Lower leg skin (tissue), 4 donors: ENCODE measurements at regions not wholly inside any gene's neighbourhood (a gene's known extent, or its start where the extent isn't known, plus 50 kb on each side); places are given as distances from the start of the nearest gene placed in this dataset.

Experiments used
- DNase-seq, 2 donors: peaks; one replicate each; pipeline ENCODE4 v3.0.0-alpha.2; 2019; ENCODE audit warnings: low spot score in 2 of 2
- H3K4me3 ChIP-seq: fragments of 200-600 bp; sonication (generic); 2 replicates; pipeline ENCODE4 v1.5.1; 2017; ENCODE audit warnings: mild to moderate bottlenecking, low read depth; ENCODE audit not compliant: poor library complexity, severe bottlenecking
- POLR2A ChIP-seq, 2 donors: fragments of 450-650 bp; IDR thresholded peaks; one replicate each; pipeline ENCODE4 v1.6.1; 2016 to 2017; ENCODE audit warnings: antibody characterized with exemption in 2 of 2, mild to moderate bottlenecking in 1 of 2, moderate library complexity in 1 of 2
- WGBS, 2 donors: methylation state at CpG; one replicate each; pipeline ENCODE4 v1.1.5; 2018; 5-methylcytosine and 5-hydroxymethylcytosine counted together
- intact Hi-C: fragments of 100-400 bp; cut with DNase I; formaldehyde crosslinking; loops from one replicate; pipeline ENCODE4 v1.15.0; 2023; ENCODE audit warnings: low total_unique reads
- TF ChIP-seq, protein P1 (sequence below), 3 donors: fragments of 450-650 bp; IDR thresholded peaks; one replicate each; pipeline ENCODE4 v1.5.1; 2016; ENCODE audit warnings: antibody characterized with exemption in 3 of 3, mild to moderate bottlenecking in 3 of 3, moderate library complexity in 2 of 3

- no peak overlapping the region for H3K4me3 ChIP-seq
- TF ChIP-seq, protein P1, sequence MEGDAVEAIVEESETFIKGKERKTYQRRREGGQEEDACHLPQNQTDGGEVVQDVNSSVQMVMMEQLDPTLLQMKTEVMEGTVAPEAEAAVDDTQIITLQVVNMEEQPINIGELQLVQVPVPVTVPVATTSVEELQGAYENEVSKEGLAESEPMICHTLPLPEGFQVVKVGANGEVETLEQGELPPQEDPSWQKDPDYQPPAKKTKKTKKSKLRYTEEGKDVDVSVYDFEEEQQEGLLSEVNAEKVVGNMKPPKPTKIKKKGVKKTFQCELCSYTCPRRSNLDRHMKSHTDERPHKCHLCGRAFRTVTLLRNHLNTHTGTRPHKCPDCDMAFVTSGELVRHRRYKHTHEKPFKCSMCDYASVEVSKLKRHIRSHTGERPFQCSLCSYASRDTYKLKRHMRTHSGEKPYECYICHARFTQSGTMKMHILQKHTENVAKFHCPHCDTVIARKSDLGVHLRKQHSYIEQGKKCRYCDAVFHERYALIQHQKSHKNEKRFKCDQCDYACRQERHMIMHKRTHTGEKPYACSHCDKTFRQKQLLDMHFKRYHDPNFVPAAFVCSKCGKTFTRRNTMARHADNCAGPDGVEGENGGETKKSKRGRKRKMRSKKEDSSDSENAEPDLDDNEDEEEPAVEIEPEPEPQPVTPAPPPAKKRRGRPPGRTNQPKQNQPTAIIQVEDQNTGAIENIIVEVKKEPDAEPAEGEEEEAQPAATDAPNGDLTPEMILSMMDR (IDR thresholded peaks at IDR 0.05): no peak
- no peak for TF ChIP-seq POLR2A (IDR thresholded peaks at IDR 0.05)
- DNase-seq: no peak
- intact Hi-C loops: no loop called here
- 86 to 87% methylated on average over 1 of the region's 1 CpG for WGBS, 2 donors
These were observed 188.6 kb downstream of the MDFIC start for GRCh38 chr7:115110523-115110922.

DNA sequence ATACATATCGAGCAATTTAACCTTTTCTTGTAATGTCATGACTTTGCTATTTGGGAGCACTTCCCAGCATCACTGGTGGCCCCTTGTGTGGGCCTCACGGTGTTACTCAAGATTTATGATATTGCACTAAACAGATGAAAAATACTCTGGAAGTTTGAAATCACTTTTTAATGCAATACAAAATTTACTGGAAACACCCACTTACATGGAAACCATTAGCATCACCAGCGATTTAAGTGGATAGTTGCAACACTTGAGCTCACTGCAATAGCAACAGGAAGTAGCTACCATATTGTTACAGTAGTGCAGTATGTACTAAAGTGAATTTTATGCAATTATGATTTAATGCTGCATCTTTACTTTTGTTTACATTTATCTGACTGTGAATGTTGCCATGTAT is 184.4 kb downstream of the MDFIC start:
- DNase-seq: no peak
- no peak overlapping the region for H3K4me3 ChIP-seq
- TF ChIP-seq, protein P1 (IDR thresholded peaks at IDR 0.05): no peak
- no peak for TF ChIP-seq POLR2A (IDR thresholded peaks at IDR 0.05)
- 88 to 90% methylated on average over 3 of the region's 3 CpGs for whole genome bisulfite sequencing, 2 donors
- intact Hi-C loops: no loop called here

DNA sequence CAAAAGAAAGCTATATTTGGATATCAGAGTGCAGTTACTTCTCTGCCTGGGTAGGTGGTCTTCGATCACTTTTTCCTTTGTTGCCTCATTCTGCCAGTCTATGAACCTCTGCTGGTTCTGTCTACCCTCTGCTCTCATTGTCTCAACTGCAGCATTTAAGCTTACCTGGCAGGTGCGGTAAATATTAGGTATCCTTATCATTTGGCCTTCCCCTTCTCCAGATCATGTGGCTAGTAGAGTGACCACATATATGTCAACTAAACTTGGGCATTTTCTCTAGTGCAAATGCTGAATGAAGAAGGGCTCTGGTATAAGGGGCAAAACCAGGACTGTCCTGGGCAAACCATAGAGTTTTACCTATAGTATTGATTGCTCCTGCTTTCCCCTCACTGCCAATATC is 180.8 kb downstream of the MDFIC start:
- intact Hi-C loops: no loop called here
- H3K4me3 ChIP-seq: no peak overlapping the region
- DNase-seq: no peak
- no peak for TF ChIP-seq POLR2A (IDR thresholded peaks at IDR 0.05)
- TF ChIP-seq, protein P1 (IDR thresholded peaks at IDR 0.05): no peak
- WGBS, 2 donors: 90 to 100% methylated on average over 2 of the region's 2 CpGs

DNA sequence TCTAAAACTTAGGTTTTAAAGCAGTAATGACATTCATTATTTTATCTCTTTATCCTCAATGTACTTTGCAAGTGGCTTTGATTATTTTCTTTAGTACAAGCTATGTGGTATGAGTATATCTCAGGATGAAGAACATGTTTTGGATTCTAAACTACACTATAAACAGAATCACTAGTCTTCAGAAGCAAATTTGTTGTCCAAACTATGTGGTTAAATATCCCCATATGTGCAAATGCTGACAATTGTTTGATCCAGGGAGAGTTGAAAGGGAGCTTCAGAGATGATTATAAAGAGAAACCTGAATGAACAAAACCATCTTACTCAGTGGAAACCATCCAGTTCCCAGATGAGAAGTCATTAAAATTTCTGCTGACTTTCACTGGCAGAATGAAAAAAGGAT is 179.3 kb downstream of the MDFIC start:
- no peak overlapping the region for H3K4me3 ChIP-seq
- TF ChIP-seq, protein P1 (IDR thresholded peaks at IDR 0.05): no peak
- no peak for TF ChIP-seq POLR2A (IDR thresholded peaks at IDR 0.05)
- no peak for DNase-seq
- intact Hi-C loops: no loop called here

GRCh38 chr7:115099906-115100305 is 178.0 kb downstream of the MDFIC start:
- no peak overlapping the region for H3K4me3 ChIP-seq
- 47 to 52% methylated on average over 1 of the region's 1 CpG for WGBS, 2 donors
- intact Hi-C loops: no loop called here
- TF ChIP-seq POLR2A (IDR thresholded peaks at IDR 0.05): no peak
- TF ChIP-seq, protein P1 (IDR thresholded peaks at IDR 0.05): no peak
- no peak for DNase-seq

GRCh38 chr7:115097175-115097671 is 175.3 kb downstream of the MDFIC start:
- intact Hi-C loops: no loop called here
- no peak for DNase-seq
- 52 to 62% methylated on average over 3 of the region's 3 CpGs for WGBS, 2 donors
- TF ChIP-seq, protein P1 (IDR thresholded peaks at IDR 0.05): no peak
- TF ChIP-seq POLR2A (IDR thresholded peaks at IDR 0.05): no peak
- no peak overlapping the region for H3K4me3 ChIP-seq
